ENCODE measurements at regions not wholly inside any gene's neighbourhood (a gene's known extent, or its start where the extent isn't known, plus 50 kb on each side); places are given as distances from the start of the nearest gene placed in this dataset.
"Not testable (repeated sequence)": the region's sequence is repeated elsewhere in the genome, so short reads cannot be mapped to it uniquely, and the experiment has no call there.

- H3K4me2 ChIP-seq (ENCODE audit: low read depth, low read length), result no peak overlapping the region
- H3K27ac ChIP-seq (ENCODE audit: low read length), result no peak overlapping the region
- no peak overlapping the region for H3K4me3 ChIP-seq (ENCODE audit: low read length)
- no peak for DNase-seq
- H3K36me3 ChIP-seq (replicated peaks; ENCODE audit: insufficient read depth, low read length), result no peaks in the 10 kb centered on the region
- H4K20me1 ChIP-seq (ENCODE audit: insufficient read depth, low read length), result no peaks in the 10 kb centered on the region
- TF ChIP-seq EZH2phosphoT487 (IDR thresholded peaks at IDR 0.05; ENCODE audit: low read length) (no peak), EZH2 (optimal IDR thresholded peaks at IDR 0.05; ENCODE audit: low read depth, low read length) (no peak), CTCF (IDR thresholded peaks at IDR 0.05; ENCODE audit: low read length) (no peak)
- no peaks in the 10 kb centered on the region for H3K9me3 ChIP-seq (replicated peaks; ENCODE audit: insufficient read depth, low read length)
- H3K9me2 ChIP-seq (replicated peaks; ENCODE audit: insufficient read depth, low read length), result no peaks in the 10 kb centered on the region
- no peak overlapping the region for H3K9ac ChIP-seq (ENCODE audit: low read length)
- H3K79me2 ChIP-seq (ENCODE audit: low read length), result no peaks in the 10 kb centered on the region
- no peaks in the 10 kb centered on the region for H3K27me3 ChIP-seq (replicated peaks; ENCODE audit: insufficient read depth, low read length)
- H3K4me1 ChIP-seq (ENCODE audit: low read length), result peaks cover 5% of the 10 kb centered on the region; the same call in 1 of the 2 replicates
- H2AFZ ChIP-seq (ENCODE audit: low read length), result no peak overlapping the region
- H3F3A ChIP-seq (ENCODE audit: insufficient read depth, low read length), result no peaks in the 10 kb centered on the region
Measured at GRCh38 chr12:89270548-89270947, 81.8 kb downstream of the DUSP6 start.

GRCh38 chr12:89269174-89269573 is 83.1 kb downstream of the DUSP6 start:
- Histone ChIP-seq H3K79me2 (ENCODE audit: low read length) (no peaks in the 10 kb centered on the region), H3K4me2 (ENCODE audit: low read depth, low read length) (no peak overlapping the region), H3K4me3 (ENCODE audit: low read length) (no peak overlapping the region), H3K27ac (ENCODE audit: low read length) (no peak overlapping the region), H3K9me2 (replicated peaks; ENCODE audit: insufficient read depth, low read length) (no peaks in the 10 kb centered on the region), H2AFZ (ENCODE audit: low read length) (no peak overlapping the region), H3K4me1 (ENCODE audit: low read length) (peaks cover 5% of the 10 kb centered on the region; the same call in 1 of the 2 replicates), H3K9ac (ENCODE audit: low read length) (no peak overlapping the region), H3K27me3 (replicated peaks; ENCODE audit: insufficient read depth, low read length) (no peaks in the 10 kb centered on the region), H3F3A (ENCODE audit: insufficient read depth, low read length) (no peaks in the 10 kb centered on the region), H4K20me1 (ENCODE audit: insufficient read depth, low read length) (no peaks in the 10 kb centered on the region), H3K9me3 (replicated peaks; ENCODE audit: insufficient read depth, low read length) (no peaks in the 10 kb centered on the region), H3K36me3 (replicated peaks; ENCODE audit: insufficient read depth, low read length) (no peaks in the 10 kb centered on the region)
- no peak for DNase-seq
- TF ChIP-seq EZH2 (optimal IDR thresholded peaks at IDR 0.05; ENCODE audit: low read depth, low read length) (no peak), EZH2phosphoT487 (IDR thresholded peaks at IDR 0.05; ENCODE audit: low read length) (no peak), CTCF (IDR thresholded peaks at IDR 0.05; ENCODE audit: low read length) (no peak)

- Histone ChIP-seq H3K9ac (ENCODE audit: low read length) (no peak overlapping the region), H3K36me3 (replicated peaks; ENCODE audit: insufficient read depth, low read length) (no peaks in the 10 kb centered on the region), H2AFZ (ENCODE audit: low read length) (no peak overlapping the region), H3K79me2 (ENCODE audit: low read length) (no peaks in the 10 kb centered on the region), H4K20me1 (ENCODE audit: insufficient read depth, low read length) (no peaks in the 10 kb centered on the region), H3K27me3 (replicated peaks; ENCODE audit: insufficient read depth, low read length) (no peaks in the 10 kb centered on the region), H3K9me2 (replicated peaks; ENCODE audit: insufficient read depth, low read length) (no peaks in the 10 kb centered on the region), H3K27ac (ENCODE audit: low read length) (no peak overlapping the region), H3K9me3 (replicated peaks; ENCODE audit: insufficient read depth, low read length) (no peaks in the 10 kb centered on the region), H3K4me3 (ENCODE audit: low read length) (no peak overlapping the region), H3K4me1 (ENCODE audit: low read length) (no peaks in the 10 kb centered on the region), H3K4me2 (ENCODE audit: low read depth, low read length) (no peak overlapping the region), H3F3A (ENCODE audit: insufficient read depth, low read length) (no peaks in the 10 kb centered on the region)
- TF ChIP-seq EZH2phosphoT487 (IDR thresholded peaks at IDR 0.05; ENCODE audit: low read length) (no peak), EZH2 (optimal IDR thresholded peaks at IDR 0.05; ENCODE audit: low read depth, low read length) (no peak), CTCF (IDR thresholded peaks at IDR 0.05; ENCODE audit: low read length) (no peak)
- no peak for DNase-seq
Measured at GRCh38 chr12:89267404-89267803, 84.9 kb downstream of the DUSP6 start.

- not testable (repeated sequence) for H3K9me2 ChIP-seq (replicated peaks; ENCODE audit: insufficient read depth, low read length); H3K36me3 ChIP-seq (replicated peaks; ENCODE audit: insufficient read depth, low read length); H4K20me1 ChIP-seq (ENCODE audit: insufficient read depth, low read length); H3K79me2 ChIP-seq (ENCODE audit: low read length); H3K9ac ChIP-seq (ENCODE audit: low read length); H3K27me3 ChIP-seq (replicated peaks; ENCODE audit: insufficient read depth, low read length); H3K4me3 ChIP-seq (ENCODE audit: low read length); H3K9me3 ChIP-seq (replicated peaks; ENCODE audit: insufficient read depth, low read length); H2AFZ ChIP-seq (ENCODE audit: low read length); H3K4me1 ChIP-seq (ENCODE audit: low read length); H3K4me2 ChIP-seq (ENCODE audit: low read depth, low read length); H3F3A ChIP-seq (ENCODE audit: insufficient read depth, low read length); H3K27ac ChIP-seq (ENCODE audit: low read length); DNase-seq
Measured at GRCh38 chr12:89266574-89267188, 85.6 kb downstream of the DUSP6 start.

Measured in MM.1S (cell line).